DOHH2 (cell line): ENCODE measurements at regions not wholly inside any gene's neighbourhood (a gene's known extent, or its start where the extent isn't known, plus 50 kb on each side); places are given as distances from the start of the nearest gene placed in this dataset.

Experiments
- H3F3A ChIP-seq: fragments of 200-600 bp; sonication (generic), shearing (Covaris generic); 2 replicates; pipeline ENCODE4 v1.6.0; 2016; ENCODE audit warnings: antibody characterized with exemption, mild to moderate bottlenecking; ENCODE audit not compliant: control insufficient read depth, insufficient read depth
- H3K27ac ChIP-seq: fragments of 200-600 bp; sonication (generic); 2 replicates; pipeline ENCODE4 v1.5.1; 2014; ENCODE audit warnings: low read depth, mild to moderate bottlenecking, low read length, moderate library complexity
- H3K27me3 ChIP-seq: fragments of 200-600 bp; sonication (generic); 2 replicates; pipeline ENCODE4 v1.6.1; 2014; ENCODE audit warnings: mild to moderate bottlenecking, low read length, mixed read lengths; ENCODE audit not compliant: control insufficient read depth
- H3K36me3 ChIP-seq: fragments of 200-600 bp; sonication (generic); 2 replicates; pipeline ENCODE4 v1.6.1; 2014; ENCODE audit warnings: mild to moderate bottlenecking, low read length, moderate library complexity, mixed read lengths; ENCODE audit not compliant: control insufficient read depth
- H3K4me1 ChIP-seq: fragments of 200-600 bp; sonication (generic); 2 replicates; pipeline ENCODE4 v1.6.1; 2014; ENCODE audit warnings: mild to moderate bottlenecking, low read length, mixed read lengths; ENCODE audit not compliant: control insufficient read depth
- H3K4me2 ChIP-seq: fragments of 200-600 bp; sonication (generic); 2 replicates; pipeline ENCODE4 v1.6.0; 2014; ENCODE audit warnings: mild to moderate bottlenecking, low read length, moderate library complexity
- H3K4me3 ChIP-seq: fragments of 200-600 bp; sonication (generic); 2 replicates; pipeline ENCODE4 v1.5.1; 2014; ENCODE audit warnings: mild to moderate bottlenecking, low read length, mixed read lengths
- H3K79me2 ChIP-seq: fragments of 200-600 bp; sonication (generic); 2 replicates; pipeline ENCODE4 v1.6.1; 2014; ENCODE audit warnings: mild to moderate bottlenecking, low read length, mixed read lengths; ENCODE audit not compliant: control insufficient read depth
- H3K9me2 ChIP-seq: fragments of 200-600 bp; sonication (generic); replicated peaks from 2 replicates; pipeline ENCODE4 v1.6.1; 2014; ENCODE audit warnings: mild to moderate bottlenecking, low read length, mixed read lengths; ENCODE audit not compliant: control insufficient read depth
- H3K9me3 ChIP-seq: fragments of 200-600 bp; sonication (generic); 2 replicates; pipeline ENCODE4 v1.6.1; 2014; ENCODE audit warnings: antibody characterized with exemption, low read length, mixed read lengths; ENCODE audit not compliant: control insufficient read depth, insufficient read depth
- H4K20me1 ChIP-seq: fragments of 200-600 bp; sonication (generic); 2 replicates; pipeline ENCODE4 v1.6.0; 2014; ENCODE audit warnings: low read depth, mild to moderate bottlenecking, antibody characterized with exemption, low read length, moderate library complexity; ENCODE audit not compliant: control insufficient read depth, insufficient read depth
- CTCF ChIP-seq: fragments of 200-600 bp; sonication (generic); IDR thresholded peaks from one replicate; pipeline ENCODE4 v1.5.1; 2014; ENCODE audit warnings: antibody characterized with exemption, mild to moderate bottlenecking, low read depth, low read length; ENCODE audit not compliant: poor library complexity, severe bottlenecking
- EZH2phosphoT487 ChIP-seq: fragments of 200-600 bp; sonication (generic); IDR thresholded peaks from 2 replicates; pipeline ENCODE4 v1.6.1; 2017; ENCODE audit warnings: borderline replicate concordance, mild to moderate bottlenecking, antibody characterized with exemption, low read length, moderate library complexity, mixed read lengths

- H3K9me2 ChIP-seq: no peaks in the 10 kb centered on the region
- H3K4me2 ChIP-seq: no peak overlapping the region
These were observed 343.7 kb downstream of the DHX15 start for GRCh38 chr4:24240655-24241054.

DNA sequence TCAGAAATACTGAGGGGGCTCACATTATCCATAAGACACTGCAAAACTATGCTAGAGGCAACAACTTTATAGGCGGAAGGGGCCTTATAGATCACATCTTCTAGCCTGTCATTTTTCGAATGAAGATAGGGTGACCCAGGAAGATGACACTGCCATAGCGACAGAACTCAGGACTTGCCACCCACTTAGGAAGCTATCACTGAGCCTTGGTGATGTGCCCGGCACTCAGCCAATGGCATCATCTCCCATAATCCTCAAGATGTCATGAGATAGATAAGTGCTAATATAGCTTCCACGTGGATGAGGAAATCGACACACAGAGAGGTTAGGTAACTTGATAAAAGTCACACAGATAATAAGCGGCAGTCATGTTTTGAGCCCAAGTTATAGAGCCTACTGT, 346.6 kb downstream of the DHX15 start:
- Histone ChIP-seq H3K79me2 (no peaks in the 10 kb centered on the region), H3K9me2 (no peaks in the 10 kb centered on the region), H4K20me1 (no peaks in the 10 kb centered on the region), H3K27ac (no peak overlapping the region), H3K36me3 (no peaks in the 10 kb centered on the region), H3K4me2 (no peak overlapping the region), H3K4me1 (no peaks in the 10 kb centered on the region), H3K4me3 (no peak overlapping the region), H3F3A (no peaks in the 10 kb centered on the region), H3K9me3 (no peaks in the 10 kb centered on the region), H3K27me3 (no peaks in the 10 kb centered on the region)
- TF ChIP-seq CTCF (no peak), EZH2phosphoT487 (no peak)

More at GRCh38 chr4:24240655-24241054, 343.7 kb downstream of the DHX15 start:
- Histone ChIP-seq H3K36me3 (no peaks in the 10 kb centered on the region), H3F3A (no peaks in the 10 kb centered on the region), H3K4me1 (no peaks in the 10 kb centered on the region), H3K27ac (no peak overlapping the region), H3K79me2 (no peaks in the 10 kb centered on the region), H4K20me1 (no peaks in the 10 kb centered on the region), H3K4me3 (no peak overlapping the region), H3K9me3 (no peaks in the 10 kb centered on the region), H3K27me3 (no peaks in the 10 kb centered on the region)
- TF ChIP-seq CTCF: no peak
- TF ChIP-seq EZH2phosphoT487: no peak

DNA sequence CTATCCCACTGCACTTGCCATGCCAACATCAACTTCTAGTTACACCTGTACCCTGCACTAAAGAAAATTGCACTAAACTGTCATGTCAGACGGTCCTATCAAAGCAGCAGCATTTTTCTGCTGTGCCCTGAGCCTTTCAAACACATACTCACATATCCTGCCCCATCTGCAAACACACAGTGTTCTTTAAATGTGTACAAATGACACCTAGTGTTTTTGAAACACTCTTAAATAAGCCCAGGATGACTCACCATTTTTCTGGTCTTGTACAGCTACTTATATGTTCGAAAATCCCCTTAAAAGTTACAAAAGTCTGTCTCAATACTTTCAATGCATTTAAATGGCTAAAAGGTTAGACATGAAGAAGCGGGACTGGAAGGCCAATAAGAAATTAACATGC, 346.7 kb upstream of the PPARGC1A start:
- H3F3A ChIP-seq: no peaks in the 10 kb centered on the region
- H3K36me3 ChIP-seq: no peaks in the 10 kb centered on the region
- TF ChIP-seq EZH2phosphoT487 (no peak), CTCF (no peak)
- no peak overlapping the region for H3K27ac ChIP-seq
- no peaks in the 10 kb centered on the region for H3K27me3 ChIP-seq
- no peaks in the 10 kb centered on the region for H3K9me2 ChIP-seq
- H3K4me1 ChIP-seq: no peaks in the 10 kb centered on the region
- no peaks in the 10 kb centered on the region for H3K9me3 ChIP-seq
- H3K4me2 ChIP-seq: no peak overlapping the region
- no peak overlapping the region for H3K4me3 ChIP-seq
- no peaks in the 10 kb centered on the region for H4K20me1 ChIP-seq
- H3K79me2 ChIP-seq: no peaks in the 10 kb centered on the region

GRCh38 chr4:24236120-24236519, 346.3 kb upstream of the PPARGC1A start:
- Histone ChIP-seq H4K20me1 (no peaks in the 10 kb centered on the region), H3K36me3 (no peaks in the 10 kb centered on the region), H3K4me1 (no peaks in the 10 kb centered on the region), H3K4me2 (no peak overlapping the region), H3F3A (no peaks in the 10 kb centered on the region), H3K27me3 (no peaks in the 10 kb centered on the region), H3K79me2 (no peaks in the 10 kb centered on the region), H3K9me2 (no peaks in the 10 kb centered on the region), H3K27ac (no peak overlapping the region), H3K4me3 (no peak overlapping the region), H3K9me3 (no peaks in the 10 kb centered on the region)
- TF ChIP-seq CTCF (no peak), EZH2phosphoT487 (no peak)
